ENCODE measurements at regions not wholly inside any gene's neighbourhood (a gene's known extent, or its start where the extent isn't known, plus 50 kb on each side); places are given as distances from the start of the nearest gene placed in this dataset.
A peak's percentile ranks its signal among the peaks of the same experiment; 100 is the strongest.

DNA sequence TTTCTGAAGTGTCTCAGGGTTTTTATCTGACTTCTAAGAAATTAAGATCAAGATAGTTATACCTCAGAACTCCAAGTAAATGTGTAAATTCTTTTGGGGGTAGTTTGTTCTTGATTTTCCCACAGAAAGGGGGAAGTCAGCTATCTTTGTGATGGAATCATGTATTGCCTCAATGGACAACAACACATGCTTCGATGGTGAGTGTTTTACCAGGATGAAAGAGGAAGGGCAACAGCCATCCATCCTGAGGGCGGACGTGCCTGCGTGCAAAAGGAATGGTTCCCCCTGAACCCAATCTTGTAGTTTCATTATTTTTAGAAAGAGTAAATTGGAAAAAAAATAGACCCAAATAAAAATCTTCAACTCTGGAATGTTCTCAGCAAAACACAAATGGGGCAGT is 67.2 kb upstream of the ZPBP start:
- DNase-seq, result no peak

DNA sequence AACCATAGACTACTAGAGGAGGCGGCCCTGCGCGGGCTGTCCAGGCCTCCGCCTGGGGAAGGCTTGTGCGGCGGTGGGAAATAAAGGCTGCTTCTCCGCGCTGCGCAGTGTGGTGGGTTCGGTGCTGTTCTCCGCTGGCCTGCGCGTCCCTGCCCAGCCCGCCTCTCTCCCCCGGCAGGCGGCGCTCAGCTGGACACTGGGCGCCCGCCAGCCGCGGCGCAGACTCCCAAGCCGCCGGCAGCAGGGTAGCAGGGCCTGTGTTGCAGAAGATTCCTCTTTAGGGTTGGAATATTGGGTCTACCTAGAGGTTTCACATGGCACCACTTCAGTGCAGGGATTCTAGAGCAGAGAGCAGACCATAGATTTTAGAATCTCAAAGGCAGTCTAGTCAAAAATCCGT is 66.1 kb upstream of the ZPBP start:
- no peak for DNase-seq

- DNase-seq, result no peak
These were observed 63.7 kb upstream of the ZPBP start for GRCh38 chr7:50156706-50157105.

DNA sequence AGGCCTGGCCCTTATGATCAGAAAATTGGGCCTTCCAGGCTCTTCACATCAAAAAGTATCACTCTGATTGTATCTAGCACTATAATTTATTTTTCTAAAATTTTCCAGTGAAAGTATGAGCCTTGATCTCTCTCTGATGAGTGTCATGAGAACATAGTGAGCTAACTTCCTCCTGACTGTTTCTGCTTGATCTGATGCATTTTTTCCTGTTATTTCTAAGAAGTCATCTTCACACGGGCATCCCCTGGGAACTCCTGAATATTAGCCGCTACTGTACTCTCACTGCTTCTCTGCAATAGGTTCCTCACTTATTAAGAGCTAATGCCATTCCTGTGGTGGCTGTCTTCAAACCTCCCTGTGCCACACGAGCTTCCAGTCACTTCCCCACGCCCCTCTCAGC is 63.1 kb upstream of the ZPBP start:
- no peak for DNase-seq

DNA sequence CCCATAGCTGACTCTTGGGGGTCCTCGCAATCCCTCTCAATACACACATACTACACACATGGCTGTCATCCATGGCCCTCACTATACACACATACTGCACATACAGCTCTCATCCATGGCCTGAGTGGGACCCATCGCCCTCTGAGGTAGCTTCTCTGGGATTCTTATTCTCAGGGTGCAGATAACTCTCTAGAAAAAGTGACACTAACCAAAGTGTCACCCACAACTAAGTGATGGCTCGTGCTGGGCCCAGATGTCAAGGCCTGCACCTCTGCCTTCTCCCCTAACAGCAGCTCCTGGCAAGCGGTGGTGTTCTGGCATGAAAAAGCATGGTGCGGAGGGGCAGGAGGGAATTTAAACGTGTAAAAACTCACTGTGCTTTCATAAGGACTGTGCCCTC is 62.7 kb upstream of the ZPBP start:
- DNase-seq, result no peak

DNA sequence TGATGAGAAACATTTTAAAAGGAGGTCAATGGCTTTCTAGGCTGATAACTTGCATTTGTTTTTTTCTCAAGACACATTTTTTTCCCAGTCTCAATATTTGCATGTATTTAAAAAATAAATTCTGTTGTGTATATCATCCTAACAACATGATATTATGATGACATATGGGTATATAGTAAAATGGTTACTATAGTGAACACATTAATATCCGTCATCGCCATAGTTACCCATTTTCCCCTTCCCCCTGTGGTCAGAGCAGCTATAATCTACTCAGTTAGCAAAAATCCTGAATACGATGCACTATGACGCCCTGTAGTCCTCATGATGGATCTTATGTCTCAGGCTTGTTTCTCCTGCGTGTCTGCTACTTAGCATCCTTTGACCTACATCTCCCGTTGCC is 60.9 kb upstream of the ZPBP start:
- no peak for DNase-seq

DNA sequence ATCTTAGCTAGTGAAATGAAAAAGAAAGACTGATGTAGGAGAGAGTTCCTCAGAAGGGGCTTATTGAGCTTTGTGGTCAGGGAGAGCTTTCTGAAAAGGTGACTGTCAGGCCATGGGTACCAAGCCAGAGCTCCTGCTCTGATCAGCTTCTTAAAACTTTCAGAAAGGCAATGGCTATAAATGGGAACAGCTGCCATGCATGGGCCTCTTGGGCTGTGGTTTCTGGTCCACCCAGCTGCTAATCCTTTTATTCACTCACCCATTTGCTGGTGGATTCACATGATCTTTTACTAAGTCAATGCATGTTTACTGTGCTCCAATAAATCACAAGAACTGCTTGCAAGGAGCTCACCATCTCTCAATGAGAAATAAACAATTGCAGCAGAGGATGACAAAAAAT is 60.1 kb upstream of the ZPBP start:
- DNase-seq, result no peak

- no peak for DNase-seq
These were observed 59.4 kb upstream of the ZPBP start for GRCh38 chr7:50152486-50152885.

GRCh38 chr7:50151661-50152060 is 58.6 kb upstream of the ZPBP start:
- no peak for DNase-seq

- DNase-seq, result no peak
These were observed 58.0 kb upstream of the ZPBP start for GRCh38 chr7:50151001-50151400.

DNA sequence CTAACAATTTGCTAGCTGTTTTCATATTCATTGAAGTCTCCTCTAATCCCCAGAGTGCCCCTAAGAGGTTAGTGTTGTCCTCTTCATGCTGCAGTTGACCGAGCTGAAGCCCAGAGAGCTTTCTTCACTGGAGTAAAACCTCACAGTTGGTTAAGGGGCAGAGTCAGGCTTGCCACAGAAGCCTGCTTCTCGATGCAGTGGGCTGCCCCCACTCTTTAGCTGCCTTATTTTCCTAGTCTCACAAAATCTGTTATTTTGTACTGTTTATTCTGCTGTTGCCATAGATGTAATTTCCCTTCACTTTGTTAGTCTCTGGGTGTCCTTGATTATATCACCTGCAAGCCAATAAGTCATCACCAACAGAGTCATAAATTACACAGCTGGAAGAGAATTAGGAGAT is 56.3 kb upstream of the ZPBP start:
- DNase-seq, result no peak

- no peak for DNase-seq
These were observed 55.1 kb upstream of the ZPBP start for GRCh38 chr7:50147951-50148808.

GRCh38 chr7:50146692-50147091 is 53.6 kb upstream of the ZPBP start:
- peak; percentile 90 for DNase-seq

- DNase-seq, result no peak
These were observed 52.8 kb upstream of the ZPBP start for GRCh38 chr7:50145801-50146338.

DNA sequence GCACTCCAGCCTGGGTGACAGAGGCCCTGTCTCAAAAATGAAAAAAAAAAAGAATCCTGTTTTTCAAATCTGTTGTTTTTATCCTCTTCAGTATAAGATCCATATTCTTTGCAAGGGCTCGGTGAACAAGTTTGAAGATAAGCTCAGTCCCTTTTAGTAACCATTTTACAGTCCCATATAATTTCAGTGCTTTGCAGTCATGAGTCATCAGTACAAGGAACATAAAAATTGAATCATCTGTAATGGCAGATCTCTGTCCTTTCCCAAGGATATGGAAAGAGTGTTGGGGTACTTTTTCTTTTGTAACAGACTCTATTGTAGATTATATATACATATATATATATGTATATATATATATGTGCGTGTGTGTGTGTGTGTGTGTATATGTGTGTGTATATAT is 52.2 kb upstream of the ZPBP start:
- DNase-seq, result no peak
